DND-41 (cell line): ENCODE measurements at regions not wholly inside any gene's neighbourhood (a gene's known extent, or its start where the extent isn't known, plus 50 kb on each side); places are given as distances from the start of the nearest gene placed in this dataset.

Experiments
- EZH2 ChIP-seq: IDR thresholded peaks from 3 replicates; pipeline ENCODE4 v1.6.1; 2012; ENCODE audit warnings: borderline replicate concordance, low read depth, mild to moderate bottlenecking, moderate library complexity, low read length, inconsistent platforms; ENCODE audit not compliant: severe bottlenecking
- TF ChIP-seq, protein P1 (sequence below): IDR thresholded peaks from 2 replicates; pipeline ENCODE4 v1.5.1; 2012; ENCODE audit warnings: borderline replicate concordance, low read length, moderate library complexity, mild to moderate bottlenecking; ENCODE audit not compliant: poor library complexity, severe bottlenecking; ENCODE audit errors: extremely low read depth

DNA sequence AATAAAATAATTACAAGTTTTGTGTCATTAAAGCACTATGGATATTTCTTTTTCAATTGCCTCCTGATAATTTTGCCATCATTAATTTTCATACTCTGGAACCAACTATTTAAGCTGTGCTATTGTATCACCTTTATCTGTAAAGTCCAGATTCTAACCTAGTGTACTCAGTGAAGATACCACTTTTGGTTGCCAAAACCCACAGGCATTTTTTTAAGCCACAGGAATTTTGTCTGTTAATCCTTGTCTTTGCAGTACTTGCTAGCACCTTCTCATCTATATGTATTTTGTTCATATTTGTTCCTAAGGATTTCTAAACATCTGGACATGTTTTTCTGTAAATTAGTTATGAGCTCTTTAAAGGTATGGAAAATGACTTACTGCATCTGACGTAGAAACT is 481.4 kb upstream of the DAB2 start:
- TF ChIP-seq, protein P1, sequence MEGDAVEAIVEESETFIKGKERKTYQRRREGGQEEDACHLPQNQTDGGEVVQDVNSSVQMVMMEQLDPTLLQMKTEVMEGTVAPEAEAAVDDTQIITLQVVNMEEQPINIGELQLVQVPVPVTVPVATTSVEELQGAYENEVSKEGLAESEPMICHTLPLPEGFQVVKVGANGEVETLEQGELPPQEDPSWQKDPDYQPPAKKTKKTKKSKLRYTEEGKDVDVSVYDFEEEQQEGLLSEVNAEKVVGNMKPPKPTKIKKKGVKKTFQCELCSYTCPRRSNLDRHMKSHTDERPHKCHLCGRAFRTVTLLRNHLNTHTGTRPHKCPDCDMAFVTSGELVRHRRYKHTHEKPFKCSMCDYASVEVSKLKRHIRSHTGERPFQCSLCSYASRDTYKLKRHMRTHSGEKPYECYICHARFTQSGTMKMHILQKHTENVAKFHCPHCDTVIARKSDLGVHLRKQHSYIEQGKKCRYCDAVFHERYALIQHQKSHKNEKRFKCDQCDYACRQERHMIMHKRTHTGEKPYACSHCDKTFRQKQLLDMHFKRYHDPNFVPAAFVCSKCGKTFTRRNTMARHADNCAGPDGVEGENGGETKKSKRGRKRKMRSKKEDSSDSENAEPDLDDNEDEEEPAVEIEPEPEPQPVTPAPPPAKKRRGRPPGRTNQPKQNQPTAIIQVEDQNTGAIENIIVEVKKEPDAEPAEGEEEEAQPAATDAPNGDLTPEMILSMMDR: no peak
- no peak for TF ChIP-seq EZH2
